ENCODE measurements at regions not wholly inside any gene's neighbourhood (a gene's known extent, or its start where the extent isn't known, plus 50 kb on each side); places are given as distances from the start of the nearest gene placed in this dataset.

- Histone ChIP-seq H3K27ac (ENCODE audit: low read depth, low read length) (no peak overlapping the region), H3K9me2 (replicated peaks; ENCODE audit: insufficient read depth, low read length) (no peaks in the 10 kb centered on the region), H3K9ac (ENCODE audit: low read length) (no peak overlapping the region), H4K20me1 (ENCODE audit: low read depth, low read length) (no peaks in the 10 kb centered on the region), H3K79me2 (ENCODE audit: insufficient read depth, low read length) (no peaks in the 10 kb centered on the region), H3K27me3 (ENCODE audit: low read length) (no peaks in the 10 kb centered on the region), H3K4me3 (ENCODE audit: insufficient read depth, low read length, poor library complexity, severe bottlenecking) (no peak overlapping the region), H2AFZ (ENCODE audit: low read depth, low read length, severe bottlenecking) (no peak overlapping the region), H3K9me3 (ENCODE audit: insufficient read depth, low read length) (no peaks in the 10 kb centered on the region), H3K36me3 (ENCODE audit: low read length) (no peaks in the 10 kb centered on the region), H3K4me2 (ENCODE audit: low read depth, low read length, poor library complexity, severe bottlenecking) (no peak overlapping the region), H3F3A (ENCODE audit: insufficient read depth) (no peaks in the 10 kb centered on the region)
- TF ChIP-seq, protein P1, sequence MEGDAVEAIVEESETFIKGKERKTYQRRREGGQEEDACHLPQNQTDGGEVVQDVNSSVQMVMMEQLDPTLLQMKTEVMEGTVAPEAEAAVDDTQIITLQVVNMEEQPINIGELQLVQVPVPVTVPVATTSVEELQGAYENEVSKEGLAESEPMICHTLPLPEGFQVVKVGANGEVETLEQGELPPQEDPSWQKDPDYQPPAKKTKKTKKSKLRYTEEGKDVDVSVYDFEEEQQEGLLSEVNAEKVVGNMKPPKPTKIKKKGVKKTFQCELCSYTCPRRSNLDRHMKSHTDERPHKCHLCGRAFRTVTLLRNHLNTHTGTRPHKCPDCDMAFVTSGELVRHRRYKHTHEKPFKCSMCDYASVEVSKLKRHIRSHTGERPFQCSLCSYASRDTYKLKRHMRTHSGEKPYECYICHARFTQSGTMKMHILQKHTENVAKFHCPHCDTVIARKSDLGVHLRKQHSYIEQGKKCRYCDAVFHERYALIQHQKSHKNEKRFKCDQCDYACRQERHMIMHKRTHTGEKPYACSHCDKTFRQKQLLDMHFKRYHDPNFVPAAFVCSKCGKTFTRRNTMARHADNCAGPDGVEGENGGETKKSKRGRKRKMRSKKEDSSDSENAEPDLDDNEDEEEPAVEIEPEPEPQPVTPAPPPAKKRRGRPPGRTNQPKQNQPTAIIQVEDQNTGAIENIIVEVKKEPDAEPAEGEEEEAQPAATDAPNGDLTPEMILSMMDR (IDR thresholded peaks at IDR 0.05; ENCODE audit: insufficient read depth, low read length, poor library complexity, severe bottlenecking) = no peak
- TF ChIP-seq EZH2phosphoT487 (conservative IDR thresholded peaks at IDR 0.05; ENCODE audit: low read length) = no peak
These were observed 1047.5 kb downstream of the GATA3 start for GRCh38 chr10:9102026-9102425.

DNA sequence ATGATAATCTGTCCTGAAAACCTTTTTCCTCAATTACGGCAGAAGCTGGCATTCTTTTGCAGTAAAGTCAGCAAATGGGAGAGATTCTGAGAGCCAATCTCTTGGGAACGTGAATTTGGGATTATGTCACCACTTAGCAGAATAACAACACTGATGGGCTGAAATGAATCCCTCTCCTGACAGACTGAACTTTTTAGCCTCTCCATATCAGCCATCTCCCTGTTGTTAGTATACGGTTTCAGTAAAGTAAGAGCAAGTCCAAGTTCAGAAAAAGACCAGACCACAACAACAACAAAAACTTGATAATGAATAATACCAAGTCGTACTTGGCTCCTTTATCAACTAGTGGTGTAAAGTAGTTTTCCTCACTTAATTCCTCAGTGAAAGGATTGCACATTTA, 1048.8 kb downstream of the GATA3 start:
- H3K9ac ChIP-seq (ENCODE audit: low read length) = no peak overlapping the region
- no peaks in the 10 kb centered on the region for H3K9me3 ChIP-seq (ENCODE audit: insufficient read depth, low read length)
- no peaks in the 10 kb centered on the region for H3K36me3 ChIP-seq (ENCODE audit: low read length)
- TF ChIP-seq EZH2phosphoT487 (conservative IDR thresholded peaks at IDR 0.05; ENCODE audit: low read length) = no peak
- TF ChIP-seq, protein P1 (IDR thresholded peaks at IDR 0.05; ENCODE audit: insufficient read depth, low read length, poor library complexity, severe bottlenecking) = no peak
- H3K27me3 ChIP-seq (ENCODE audit: low read length) = no peaks in the 10 kb centered on the region
- H3K79me2 ChIP-seq (ENCODE audit: insufficient read depth, low read length) = no peaks in the 10 kb centered on the region
- no peaks in the 10 kb centered on the region for H3F3A ChIP-seq (ENCODE audit: insufficient read depth)
- H3K9me2 ChIP-seq (replicated peaks; ENCODE audit: insufficient read depth, low read length) = no peaks in the 10 kb centered on the region
- no peak overlapping the region for H3K27ac ChIP-seq (ENCODE audit: low read depth, low read length)
- H3K4me2 ChIP-seq (ENCODE audit: low read depth, low read length, poor library complexity, severe bottlenecking) = no peak overlapping the region
- no peak overlapping the region for H3K4me3 ChIP-seq (ENCODE audit: insufficient read depth, low read length, poor library complexity, severe bottlenecking)
- H4K20me1 ChIP-seq (ENCODE audit: low read depth, low read length) = no peaks in the 10 kb centered on the region
- no peak overlapping the region for H2AFZ ChIP-seq (ENCODE audit: low read depth, low read length, severe bottlenecking)

DNA sequence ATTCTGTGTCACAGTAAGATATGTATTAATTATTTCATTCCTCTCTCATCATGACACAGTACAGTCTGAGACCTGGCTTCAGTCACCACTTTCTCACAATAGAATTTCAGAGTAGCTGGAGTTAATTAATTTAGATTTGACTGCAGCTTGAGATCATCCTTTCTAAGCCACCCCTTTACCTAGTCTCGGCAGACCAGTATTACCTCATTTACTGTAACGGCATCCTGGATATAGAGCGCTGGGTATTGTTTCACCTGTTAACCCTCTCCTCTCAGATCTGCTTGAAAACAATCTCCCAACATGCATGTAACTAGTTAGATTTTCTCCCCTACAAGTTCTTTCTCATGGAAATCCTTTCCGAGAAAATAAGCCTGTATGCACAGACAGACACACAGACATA, 1057.5 kb downstream of the GATA3 start:
- H3K27ac ChIP-seq (ENCODE audit: low read depth, low read length) = no peak overlapping the region
- no peaks in the 10 kb centered on the region for H3K79me2 ChIP-seq (ENCODE audit: insufficient read depth, low read length)
- H3K9me2 ChIP-seq (replicated peaks; ENCODE audit: insufficient read depth, low read length) = no peaks in the 10 kb centered on the region

More for the DNA sequence above, 1057.5 kb downstream of the GATA3 start:
- no peak for TF ChIP-seq EZH2phosphoT487 (conservative IDR thresholded peaks at IDR 0.05; ENCODE audit: low read length)
- TF ChIP-seq, protein P1 (IDR thresholded peaks at IDR 0.05; ENCODE audit: insufficient read depth, low read length, poor library complexity, severe bottlenecking) = no peak
- no peak overlapping the region for H3K9ac ChIP-seq (ENCODE audit: low read length)
- no peak overlapping the region for H3K4me3 ChIP-seq (ENCODE audit: insufficient read depth, low read length, poor library complexity, severe bottlenecking)
- H3K9me3 ChIP-seq (ENCODE audit: insufficient read depth, low read length) = no peaks in the 10 kb centered on the region
- no peaks in the 10 kb centered on the region for H4K20me1 ChIP-seq (ENCODE audit: low read depth, low read length)
- H3F3A ChIP-seq (ENCODE audit: insufficient read depth) = no peaks in the 10 kb centered on the region
- H2AFZ ChIP-seq (ENCODE audit: low read depth, low read length, severe bottlenecking) = no peak overlapping the region
- H3K36me3 ChIP-seq (ENCODE audit: low read length) = no peaks in the 10 kb centered on the region
- H3K27me3 ChIP-seq (ENCODE audit: low read length) = no peaks in the 10 kb centered on the region
- no peak overlapping the region for H3K4me2 ChIP-seq (ENCODE audit: low read depth, low read length, poor library complexity, severe bottlenecking)
